Keratinocyte (primary cell): ENCODE measurements at regions not wholly inside any gene's neighbourhood (a gene's known extent, or its start where the extent isn't known, plus 50 kb on each side); places are given as distances from the start of the nearest gene placed in this dataset.

Source experiments
- DNase-seq: peaks from one replicate; pipeline ENCODE4 v3.0.0-alpha.2; 2011; ENCODE audit warnings: low read depth, missing footprints, low spot score
- FAIRE-seq: peaks from 2 replicates; lab custom pipeline; 2011; peaks lifted over from hg19 to GRCh38; lab: Jason Lieb, UNC
- H2AFZ ChIP-seq: 2 replicates; pipeline ENCODE4 v1.6.0; 2012; ENCODE audit warnings: low read length, control low read depth, inconsistent platforms; ENCODE audit not compliant: control insufficient read depth
- H3K27ac ChIP-seq: 2 replicates; pipeline ENCODE4 v1.5.1; 2011; ENCODE audit warnings: low read length; ENCODE audit not compliant: control insufficient read depth, insufficient read depth
- H3K27me3 ChIP-seq: 3 replicates; pipeline ENCODE4 v1.6.0; 2011; ENCODE audit warnings: low read length; ENCODE audit not compliant: control insufficient read depth, insufficient read depth; ENCODE audit errors: extremely low read depth
- H3K36me3 ChIP-seq, 2 experiments: 2 replicates in 1 of 2; 3 replicates in 1 of 2; pipeline ENCODE4 v1.5.1; 2011; ENCODE audit warnings: low read length in 2 of 2, mild to moderate bottlenecking in 1 of 2; ENCODE audit not compliant: control insufficient read depth in 2 of 2, insufficient read depth in 2 of 2; ENCODE audit errors: extremely low read depth in 1 of 2
- H3K4me1 ChIP-seq: 3 replicates; pipeline ENCODE4 v1.5.1; 2011; ENCODE audit warnings: low read length; ENCODE audit not compliant: control insufficient read depth, insufficient read depth; ENCODE audit errors: extremely low read depth
- H3K4me2 ChIP-seq: 3 replicates; pipeline ENCODE4 v1.6.0; 2011; ENCODE audit warnings: low read depth, low read length; ENCODE audit not compliant: control insufficient read depth, insufficient read depth; ENCODE audit errors: extremely low read depth
- H3K4me3 ChIP-seq, 3 experiments: fragments of 200-600 bp in 1 of 3; sonication (generic) in 1 of 3; 2 replicates in 2 of 3; 3 replicates in 1 of 3; pipeline ENCODE4 v1.5.1; 2011 to 2016; ENCODE audit warnings: low read length in 3 of 3, mild to moderate bottlenecking in 3 of 3, control low read depth in 2 of 3, inconsistent platforms in 1 of 3, low read depth in 1 of 3, mixed read lengths in 1 of 3, mixed run types in 1 of 3, moderate library complexity in 1 of 3; ENCODE audit not compliant: control insufficient read depth in 2 of 3, insufficient read depth in 2 of 3; ENCODE audit errors: extremely low read depth in 1 of 3
- H3K79me2 ChIP-seq: 2 replicates; pipeline ENCODE4 v1.6.0; 2012; ENCODE audit warnings: low read length; ENCODE audit not compliant: control insufficient read depth, insufficient read depth
- H3K9ac ChIP-seq: 3 replicates; pipeline ENCODE4 v1.6.0; 2011; ENCODE audit warnings: low read length; ENCODE audit not compliant: control insufficient read depth, insufficient read depth; ENCODE audit errors: extremely low read depth
- H3K9me1 ChIP-seq: 3 replicates; pipeline ENCODE4 v1.6.0; 2011; ENCODE audit warnings: low read length; ENCODE audit not compliant: control insufficient read depth, insufficient read depth; ENCODE audit errors: extremely low read depth
- H3K9me3 ChIP-seq: 2 replicates; pipeline ENCODE4 v1.5.1; 2012; ENCODE audit warnings: low read depth, low read length; ENCODE audit not compliant: control insufficient read depth
- H4K20me1 ChIP-seq: 3 replicates; pipeline ENCODE4 v1.6.0; 2011; ENCODE audit warnings: low read length; ENCODE audit not compliant: control insufficient read depth, insufficient read depth; ENCODE audit errors: extremely low read depth
- CTCF ChIP-seq, 3 experiments: IDR thresholded peaks in 1 of 3; conservative IDR thresholded peaks in 1 of 3; optimal IDR thresholded peaks in 1 of 3; 2 replicates in 2 of 3; 3 replicates in 1 of 3; pipeline versions ENCODE3 to v1.5.1; 2011; ENCODE audit warnings: low read length in 3 of 3, mild to moderate bottlenecking in 3 of 3, moderate library complexity in 2 of 3, control low read depth in 1 of 3, inconsistent platforms in 1 of 3; ENCODE audit not compliant: insufficient read depth in 2 of 3; ENCODE audit errors: extremely low read depth in 1 of 3
- EZH2 ChIP-seq: IDR thresholded peaks from one replicate; pipeline ENCODE4 v1.6.1; 2012; ENCODE audit warnings: inconsistent platforms, mild to moderate bottlenecking, low read length, moderate library complexity
- dilution Hi-C: fragments of 300-500 bp; cut with MboI; formaldehyde crosslinking; loops from one replicate; pipeline ENCODE4 v1.7.0; 2020; ENCODE audit warnings: low sequenced_read_pairs; ENCODE audit not compliant: extremely low pct_ligation_motif_present

GRCh38 chr3:177435301-177435700, 238.0 kb upstream of the TBL1XR1 start:
- TF ChIP-seq CTCF (optimal IDR thresholded peaks at IDR 0.05 in 1 of 3, IDR thresholded peaks at IDR 0.05 in 1 of 3, conservative IDR thresholded peaks at IDR 0.05 in 1 of 3; ENCODE audit: extremely low read depth in 1 of 3, insufficient read depth in 2 of 3, low read length in 3 of 3) (no peak), EZH2 (no peak)
- Histone ChIP-seq H2AFZ (no peak overlapping the region), H3K9me3 (no peaks in the 10 kb centered on the region), H4K20me1 (no peaks in the 10 kb centered on the region), H3K27ac (no peak overlapping the region), H3K4me2 (no peak overlapping the region), H3K36me3 (no peaks in the 10 kb centered on the region), H3K9ac (no peak overlapping the region), H3K79me2 (no peaks in the 10 kb centered on the region), H3K9me1 (no peaks in the 10 kb centered on the region), H3K4me3 (no peak overlapping the region), H3K4me1 (peaks cover 3% of the 10 kb centered on the region), H3K27me3 (no peaks in the 10 kb centered on the region)
- dilution Hi-C loops = no loop called here
- DNase-seq (no peak), FAIRE-seq (no peak)

DNA sequence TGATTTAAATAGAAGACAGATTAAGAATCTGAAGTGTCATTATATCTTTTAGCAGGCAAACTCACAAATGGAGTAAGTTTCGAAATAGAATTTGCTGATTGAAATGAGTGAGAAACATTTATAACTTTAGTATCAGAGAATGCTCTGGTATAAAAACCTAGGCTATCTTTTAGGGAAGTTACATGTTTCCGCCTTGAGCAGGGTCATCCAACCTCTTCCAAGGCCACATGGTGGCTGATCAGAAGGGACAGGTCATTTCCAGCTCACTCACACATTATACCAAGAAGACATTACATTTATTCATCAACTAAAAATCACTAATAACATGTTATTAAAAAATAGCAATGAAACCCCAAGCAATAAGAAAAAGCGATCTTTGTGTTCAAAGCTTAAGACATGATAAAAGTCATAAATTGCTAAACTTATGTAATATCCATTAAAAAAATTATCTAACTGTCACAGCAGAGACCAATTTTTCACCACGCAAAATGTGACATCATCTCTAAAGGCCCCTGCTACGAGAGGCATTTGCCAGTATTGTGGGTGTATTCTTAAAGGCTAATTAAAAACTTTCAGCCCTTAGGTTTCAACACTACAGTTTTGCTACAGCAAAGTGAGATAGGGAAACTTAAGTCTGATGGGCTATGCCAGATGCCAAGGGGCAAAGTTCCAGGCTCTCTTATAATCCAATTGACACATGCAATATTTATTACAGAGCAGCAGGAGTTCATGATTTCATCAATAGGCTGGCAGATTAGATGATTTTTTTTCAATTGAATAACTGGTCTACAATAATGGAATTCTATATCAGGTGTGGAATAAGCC, 240.4 kb upstream of the TBL1XR1 start:
- no peaks in the 10 kb centered on the region for H4K20me1 ChIP-seq
- H3K9me1 ChIP-seq = no peaks in the 10 kb centered on the region
- FAIRE-seq (no peak), DNase-seq (no peak)
- dilution Hi-C loops = no loop called here
- H3K79me2 ChIP-seq = no peaks in the 10 kb centered on the region
- no peak overlapping the region for H3K27ac ChIP-seq
- H3K9ac ChIP-seq = no peak overlapping the region
- H3K36me3 ChIP-seq = no peaks in the 10 kb centered on the region
- TF ChIP-seq CTCF (optimal IDR thresholded peaks at IDR 0.05 in 1 of 3, IDR thresholded peaks at IDR 0.05 in 1 of 3, conservative IDR thresholded peaks at IDR 0.05 in 1 of 3; ENCODE audit: extremely low read depth in 1 of 3, insufficient read depth in 2 of 3, low read length in 3 of 3) (no peak), EZH2 (no peak)
- H3K4me2 ChIP-seq = no peak overlapping the region
- no peak overlapping the region for H3K4me3 ChIP-seq
- no peaks in the 10 kb centered on the region for H3K27me3 ChIP-seq
- no peaks in the 10 kb centered on the region for H3K9me3 ChIP-seq
- H2AFZ ChIP-seq = no peak overlapping the region
- H3K4me1 ChIP-seq = peaks cover 8% of the 10 kb centered on the region
